Activated CD4-positive, alpha-beta T cell treated with anti-CD3 and anti-CD28 coated beads, Interleukin-2, amount 50 U/mL, for 4 hours (primary cell): ENCODE measurements at regions not wholly inside any gene's neighbourhood (a gene's known extent, or its start where the extent isn't known, plus 50 kb on each side); places are given as distances from the start of the nearest gene placed in this dataset.
A peak's percentile ranks its signal among the peaks of the same experiment; 100 is the strongest.
"Not testable (repeated sequence)": the region's sequence is repeated elsewhere in the genome, so short reads cannot be mapped to it uniquely, and the experiment has no call there.

Source experiments
- DNase-seq, 2 experiments: peaks; one replicate each; pipeline ENCODE4 v3.0.0-alpha.2; 2020

DNA sequence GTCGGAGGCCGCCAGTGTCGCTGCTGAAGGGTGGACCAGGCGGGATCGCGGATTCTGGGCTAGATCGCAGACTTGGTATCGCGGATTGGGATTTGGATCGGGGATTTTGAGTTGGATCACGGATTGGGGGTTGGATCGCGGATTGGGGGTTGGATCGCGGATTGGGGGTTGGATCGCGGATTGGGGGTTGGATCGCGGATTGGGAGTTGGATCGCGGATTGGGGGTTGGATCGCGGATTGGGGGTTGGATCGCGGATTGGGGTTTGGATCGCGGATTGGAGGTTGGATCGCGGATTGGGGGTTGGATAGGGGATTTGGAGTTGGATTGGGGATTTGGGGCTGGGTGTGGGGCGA lies 93.1 kb upstream of the THOC3 start:
- not testable (repeated sequence) for DNase-seq

DNA sequence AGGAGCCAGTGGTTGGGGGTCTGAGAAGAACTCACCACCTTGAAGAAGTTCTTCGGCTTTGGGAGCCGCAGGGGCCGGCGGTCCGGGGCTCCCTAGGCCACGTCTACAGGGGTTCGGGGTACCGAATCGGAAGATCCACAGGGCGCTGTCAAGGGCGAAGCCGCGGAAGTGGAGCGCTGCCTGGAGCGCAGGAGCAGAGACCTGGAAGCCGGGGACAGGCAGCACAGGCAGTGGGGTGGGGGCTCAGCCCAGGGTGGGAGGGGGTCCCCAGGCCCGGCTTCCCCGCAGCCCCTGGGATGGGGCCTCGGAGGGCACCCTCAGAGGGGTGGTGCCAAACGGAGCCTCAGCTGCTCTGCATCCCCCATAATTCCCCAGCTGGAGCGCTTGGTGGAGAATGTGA lies 93.5 kb upstream of the THOC3 start:
- DNase-seq = not testable (repeated sequence)

DNA sequence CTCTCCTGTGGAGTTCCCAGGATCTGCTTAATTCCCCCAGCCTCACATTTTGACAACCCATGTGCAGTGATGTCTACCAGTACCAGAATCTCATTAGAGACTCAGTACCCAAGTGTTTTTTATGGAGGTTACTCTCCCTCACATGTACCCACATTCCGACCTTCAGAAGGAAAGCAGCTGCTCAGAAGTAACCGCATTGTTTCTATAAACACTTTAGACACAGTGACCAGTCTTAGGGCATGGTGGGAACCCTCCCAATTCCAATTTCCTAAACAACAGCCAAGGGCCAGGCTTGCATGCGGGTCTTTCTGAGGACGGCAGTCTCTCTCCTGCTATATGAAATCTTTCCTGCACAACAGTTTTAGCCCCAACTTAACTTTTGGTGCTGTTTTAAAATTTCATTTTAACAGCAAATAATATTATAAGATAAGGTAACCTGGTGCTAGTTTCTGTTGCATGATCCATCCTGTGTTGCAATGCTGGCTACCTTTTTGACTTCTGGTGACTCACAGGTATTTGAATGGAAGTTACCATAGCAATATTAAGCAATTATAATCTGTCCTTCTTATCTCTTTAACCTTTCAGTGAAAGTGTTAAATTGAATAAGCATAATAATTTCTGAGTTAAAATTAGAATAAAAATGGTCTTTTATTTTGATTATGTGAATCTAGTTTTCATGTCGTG lies 98.3 kb upstream of the THOC3 start:
- not testable (repeated sequence) for DNase-seq

DNA sequence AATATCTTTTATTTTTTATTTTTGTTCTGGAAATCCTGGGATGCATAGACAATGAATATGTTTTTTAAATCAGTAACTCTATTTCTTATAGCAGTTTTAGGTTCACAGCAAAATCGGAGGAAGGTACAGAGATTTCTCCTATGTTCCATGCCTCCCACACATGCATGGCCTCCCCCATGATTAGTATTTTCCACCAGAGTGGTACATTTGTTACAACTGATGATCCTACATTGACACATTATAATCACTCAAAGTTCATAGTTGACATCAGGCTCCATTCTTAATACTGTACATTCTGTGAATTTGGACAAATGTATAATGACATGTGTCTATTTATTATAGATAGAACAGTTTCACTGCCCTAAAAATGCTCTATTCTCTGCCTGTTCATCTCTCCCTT lies 99.0 kb upstream of the THOC3 start:
- not testable (repeated sequence) for DNase-seq

DNA sequence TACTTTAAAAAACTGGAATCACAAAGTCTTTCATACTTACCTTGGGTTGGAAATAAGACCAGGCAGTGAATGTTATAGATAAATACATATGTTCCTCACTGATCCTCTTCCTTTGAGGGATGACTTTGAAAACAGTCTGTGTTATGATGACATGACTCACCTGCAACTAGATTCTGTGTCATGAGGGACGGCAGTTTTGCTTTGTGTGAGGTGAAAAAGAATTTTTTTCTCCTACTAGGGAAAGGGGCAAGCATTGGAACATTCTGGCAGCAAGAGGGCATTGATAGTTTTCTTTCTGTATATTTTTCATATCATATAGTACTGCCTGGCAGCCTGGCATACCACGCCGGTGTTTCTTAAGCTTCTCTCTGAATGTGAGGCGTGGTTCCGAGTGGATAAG lies 99.8 kb upstream of the THOC3 start:
- not testable (repeated sequence) for DNase-seq

DNA sequence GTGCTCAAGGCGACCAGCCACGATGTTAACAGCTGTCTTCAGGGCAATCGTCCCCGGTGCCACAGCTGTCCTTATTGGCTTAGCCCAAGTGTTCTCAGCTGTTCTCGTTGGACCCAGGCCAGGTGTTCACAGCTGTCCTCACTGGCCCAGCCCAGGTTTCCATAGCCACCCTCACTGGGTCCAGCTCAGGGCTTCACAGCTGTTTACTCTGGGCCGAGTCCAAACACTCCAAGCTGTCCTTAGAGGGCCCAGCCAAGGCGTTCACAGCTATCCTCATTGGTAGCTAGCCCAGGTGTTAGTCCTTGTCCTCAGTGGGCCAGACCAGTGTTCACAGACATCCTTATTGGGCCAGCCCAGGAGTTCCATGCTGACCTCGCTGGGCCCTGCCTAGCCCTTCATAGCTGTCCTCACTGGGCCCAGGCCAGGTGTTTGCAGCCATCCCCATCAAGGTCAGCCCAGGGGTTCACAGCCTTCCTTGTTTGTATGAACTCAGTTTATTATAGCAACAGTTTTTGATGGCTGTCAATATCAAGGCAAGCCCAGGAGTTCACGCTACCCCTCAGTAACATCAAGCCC lies 106.0 kb upstream of the THOC3 start:
- not testable (repeated sequence) for DNase-seq

DNA sequence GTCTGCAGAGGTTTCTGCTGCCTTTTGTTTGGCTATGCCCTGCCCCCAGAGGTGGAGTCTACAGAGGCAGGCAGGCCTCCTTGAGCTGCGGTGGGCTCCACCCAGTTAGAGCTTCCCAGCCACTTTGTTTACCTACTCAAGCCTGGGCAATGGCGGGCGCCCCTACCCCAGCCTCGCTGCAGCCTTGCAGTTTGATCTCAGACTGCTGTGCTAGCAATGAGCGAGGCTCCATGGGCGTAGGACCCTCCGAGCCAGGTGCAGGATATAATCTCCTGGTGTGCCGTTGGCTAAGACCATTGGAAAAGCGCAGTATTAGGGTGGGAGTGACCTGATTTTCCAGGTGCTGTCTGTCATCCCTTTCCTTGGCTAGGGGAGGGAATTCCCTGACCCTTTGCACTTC lies 115.6 kb upstream of the THOC3 start:
- DNase-seq = not testable (repeated sequence)

DNA sequence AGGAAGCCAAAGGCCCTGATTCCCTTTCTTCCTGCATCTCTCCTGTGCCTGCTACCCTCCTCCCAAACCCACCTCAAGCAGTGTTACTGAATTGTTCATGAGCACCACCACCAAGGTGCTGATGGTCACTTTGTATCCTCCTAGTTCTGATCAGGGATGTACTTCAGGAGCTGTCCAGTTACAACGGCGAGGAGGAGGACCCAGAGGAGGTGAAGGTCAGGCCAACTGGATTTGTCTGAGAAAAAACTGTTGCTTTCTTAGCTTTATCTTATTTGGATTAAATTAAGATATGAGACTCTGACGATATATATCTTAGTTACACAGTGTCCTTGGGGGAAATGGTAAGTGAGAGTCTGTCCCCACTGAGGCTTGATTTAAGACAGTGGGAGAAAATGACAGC lies 135.0 kb upstream of the THOC3 start:
- not testable (repeated sequence) for DNase-seq

DNA sequence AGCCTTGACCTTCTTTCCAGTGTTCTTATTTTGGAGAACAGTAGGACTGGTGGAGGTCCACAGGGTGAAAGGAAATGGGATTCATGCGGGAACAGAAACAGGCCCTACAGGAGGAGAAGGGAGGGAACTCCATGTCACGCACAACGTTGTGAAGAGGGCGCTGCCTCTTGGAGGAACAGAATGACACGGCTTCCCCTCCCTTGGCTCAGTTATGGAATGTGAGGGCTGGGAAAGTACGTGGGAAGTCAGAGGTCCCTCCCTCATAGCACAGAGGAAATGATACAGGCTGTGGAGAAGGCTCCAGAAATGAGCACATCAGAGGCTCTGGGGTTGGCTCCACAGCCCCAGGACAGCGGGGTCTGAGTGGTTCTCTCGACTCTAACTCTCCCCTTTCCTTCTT lies 125.3 kb upstream of the SIMC1 start:
- DNase-seq = not testable (repeated sequence)

DNA sequence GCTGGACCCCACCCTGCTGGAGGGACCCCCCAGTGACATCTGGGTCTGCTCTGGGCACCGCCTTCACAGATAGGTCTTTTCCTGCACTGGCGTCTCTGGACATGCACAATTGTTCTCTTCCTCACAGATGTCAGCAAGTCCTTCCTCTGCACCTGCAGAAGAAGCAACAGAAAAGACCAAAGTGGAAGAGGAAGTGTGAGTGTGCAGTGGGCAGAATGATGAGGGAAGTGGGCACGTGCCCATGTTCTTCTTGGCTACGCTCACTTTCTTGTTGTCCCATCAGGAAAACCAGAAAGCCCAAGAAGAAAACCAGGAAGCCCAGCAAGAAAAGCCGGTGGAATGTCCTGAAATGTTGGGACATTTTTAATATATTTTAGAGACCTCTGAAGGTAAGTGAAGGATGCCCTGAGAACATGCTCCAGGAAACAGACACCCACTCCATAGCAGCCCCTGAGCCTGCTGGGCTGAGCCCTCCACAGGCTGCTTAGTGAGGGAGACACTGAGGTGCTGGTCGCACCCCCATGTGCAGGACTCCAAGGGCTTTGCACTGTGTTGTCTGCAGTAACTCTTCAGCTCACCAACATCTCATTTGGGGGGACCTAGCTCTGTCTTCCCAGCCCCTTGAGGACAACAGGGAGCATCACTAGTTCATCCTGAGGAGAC lies 124.4 kb upstream of the SIMC1 start:
- DNase-seq = not testable (repeated sequence)

DNA sequence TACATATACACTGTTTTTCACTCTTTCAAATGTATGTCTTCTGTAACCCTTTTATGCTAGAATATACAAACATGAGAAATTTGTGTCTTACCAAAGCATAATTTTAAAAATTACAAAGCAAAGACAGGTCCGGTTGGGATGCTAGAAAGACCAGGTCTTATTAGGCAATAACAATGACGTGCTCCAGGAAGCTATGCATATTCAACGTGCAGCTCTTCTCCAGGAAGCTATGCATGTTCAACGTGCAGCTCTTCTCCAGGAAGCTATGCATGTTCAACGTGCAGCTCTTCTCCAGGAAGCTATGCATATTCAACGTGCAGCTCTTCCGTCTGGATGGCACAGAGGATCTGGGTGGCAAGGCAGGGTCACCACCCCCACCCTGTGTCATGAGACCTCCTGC lies 123.4 kb upstream of the SIMC1 start:
- not testable (repeated sequence) for DNase-seq

DNA sequence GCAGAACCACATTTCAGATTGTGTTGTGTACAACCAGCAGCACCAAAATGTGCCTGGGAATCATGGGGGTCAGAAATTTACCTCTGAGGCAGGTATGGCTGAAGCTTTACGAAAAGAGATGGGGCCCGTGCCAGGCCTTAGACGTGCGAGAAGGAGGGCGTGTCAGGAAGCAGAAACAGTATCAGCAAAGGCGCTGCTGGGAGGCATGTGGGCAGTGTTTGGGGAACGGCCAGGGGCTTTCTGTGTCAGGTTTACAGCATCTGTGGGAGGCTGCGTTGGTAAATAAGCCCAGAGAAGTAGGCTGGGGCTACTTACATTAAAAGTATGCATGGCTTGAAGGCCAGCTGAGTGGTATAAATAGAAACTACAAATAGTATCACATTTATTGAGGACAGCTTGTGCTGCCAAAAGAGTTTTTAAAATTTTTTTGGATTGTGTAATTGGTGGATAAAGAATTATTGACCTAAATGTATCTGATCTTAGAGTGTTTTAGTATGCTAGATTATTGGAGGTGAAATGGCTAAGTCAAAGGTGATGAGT lies 120.5 kb upstream of the SIMC1 start:
- DNase-seq = not testable (repeated sequence)

DNA sequence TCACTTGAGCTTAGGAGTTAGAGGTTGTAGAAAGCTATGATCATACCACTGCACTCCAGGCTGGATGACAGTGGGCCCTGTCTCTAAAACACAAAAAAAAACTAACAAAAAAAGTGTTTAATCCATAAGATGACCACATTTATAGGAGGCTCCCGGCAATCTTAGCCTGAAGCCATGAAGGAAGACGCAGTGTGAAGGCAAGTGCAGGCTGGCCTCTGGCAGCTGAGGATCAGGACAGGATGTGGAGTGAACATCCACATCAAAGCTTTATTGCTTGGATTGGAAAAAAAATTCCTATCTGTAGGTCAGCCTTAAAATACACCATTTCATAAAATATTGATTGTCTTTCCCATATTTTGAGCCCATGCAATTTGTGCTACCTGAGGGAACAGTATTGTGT lies 115.9 kb upstream of the SIMC1 start:
- not testable (repeated sequence) for DNase-seq

DNA sequence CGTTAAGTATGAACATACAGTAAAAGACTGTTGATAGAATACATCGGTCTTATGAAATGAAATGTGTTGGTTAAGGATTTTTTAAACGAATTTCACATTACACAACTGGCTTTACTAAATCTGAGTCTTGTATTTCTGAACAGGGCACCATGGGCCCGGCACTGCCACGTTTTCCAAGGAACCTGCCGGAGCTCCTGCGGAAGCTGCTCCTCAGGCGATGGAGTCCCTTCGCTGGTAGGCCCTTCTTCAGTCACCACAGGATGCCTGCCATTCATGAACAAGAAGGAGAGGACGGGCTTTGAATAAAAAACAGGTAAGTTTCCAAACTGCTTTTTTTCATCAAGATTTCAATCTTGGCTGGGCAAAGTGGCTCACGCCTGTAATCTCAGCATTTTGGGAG lies 114.1 kb upstream of the SIMC1 start:
- not testable (repeated sequence) for DNase-seq

DNA sequence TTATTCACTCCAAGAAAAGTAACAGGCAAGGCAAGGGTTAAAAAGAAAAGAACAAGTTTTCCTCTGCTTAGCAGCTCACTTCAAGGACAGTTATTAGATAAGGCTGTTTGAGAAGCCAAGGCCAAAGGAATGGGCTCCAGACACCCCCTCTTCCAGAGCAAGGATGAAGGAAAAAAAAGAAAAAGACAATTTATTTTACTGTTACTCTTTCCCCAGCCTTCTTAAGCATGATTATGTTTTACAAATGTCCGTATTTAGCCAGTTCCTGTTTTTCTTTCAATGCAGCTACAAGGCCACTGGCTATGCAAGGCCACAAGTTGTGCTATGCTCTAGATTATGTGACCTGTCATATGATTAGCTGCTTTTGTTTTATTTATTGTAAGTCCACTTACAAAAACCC lies 106.5 kb upstream of the SIMC1 start:
- no peak for DNase-seq

DNA sequence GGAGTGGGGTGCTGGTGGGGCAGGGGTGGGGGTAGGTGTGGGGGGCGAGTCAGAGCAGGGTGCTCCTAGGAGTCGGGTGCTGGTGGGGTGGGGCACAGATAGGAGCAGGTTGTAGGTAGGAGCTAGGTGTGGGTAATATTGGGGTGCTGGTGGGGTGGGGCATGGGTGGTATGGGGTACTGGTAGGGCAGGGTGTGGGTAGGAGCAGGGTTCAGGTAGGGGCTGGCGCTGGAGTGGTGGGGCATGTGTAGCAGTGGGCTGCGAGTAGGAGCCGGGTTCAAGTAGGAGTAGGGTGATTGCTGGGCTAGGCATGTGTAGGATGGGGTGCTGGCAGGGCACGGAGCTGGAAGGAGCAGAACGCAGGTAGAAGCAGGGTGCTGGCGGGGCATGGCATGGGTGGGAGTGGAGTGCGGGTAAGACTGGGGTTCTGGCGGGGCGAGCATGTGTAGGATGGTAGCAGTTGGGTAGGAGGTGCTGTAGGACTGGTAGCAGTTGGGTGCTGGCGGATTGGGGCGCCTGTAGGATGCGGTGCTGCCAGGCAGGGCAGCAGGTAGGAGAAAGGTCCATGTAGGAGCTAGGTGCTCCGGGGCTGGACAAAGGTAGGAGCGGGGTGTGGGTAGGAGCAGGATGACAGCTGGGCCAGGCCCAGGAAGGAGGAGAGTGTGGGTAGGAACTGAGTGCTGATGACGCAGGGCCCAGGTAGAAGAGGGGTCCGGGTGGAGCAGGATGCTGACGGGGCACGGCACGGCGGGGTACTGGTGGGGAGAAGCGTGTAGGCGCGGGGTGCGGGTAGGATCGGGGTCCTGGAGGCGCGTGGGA lies 105.5 kb upstream of the SIMC1 start:
- no peak for DNase-seq

DNA sequence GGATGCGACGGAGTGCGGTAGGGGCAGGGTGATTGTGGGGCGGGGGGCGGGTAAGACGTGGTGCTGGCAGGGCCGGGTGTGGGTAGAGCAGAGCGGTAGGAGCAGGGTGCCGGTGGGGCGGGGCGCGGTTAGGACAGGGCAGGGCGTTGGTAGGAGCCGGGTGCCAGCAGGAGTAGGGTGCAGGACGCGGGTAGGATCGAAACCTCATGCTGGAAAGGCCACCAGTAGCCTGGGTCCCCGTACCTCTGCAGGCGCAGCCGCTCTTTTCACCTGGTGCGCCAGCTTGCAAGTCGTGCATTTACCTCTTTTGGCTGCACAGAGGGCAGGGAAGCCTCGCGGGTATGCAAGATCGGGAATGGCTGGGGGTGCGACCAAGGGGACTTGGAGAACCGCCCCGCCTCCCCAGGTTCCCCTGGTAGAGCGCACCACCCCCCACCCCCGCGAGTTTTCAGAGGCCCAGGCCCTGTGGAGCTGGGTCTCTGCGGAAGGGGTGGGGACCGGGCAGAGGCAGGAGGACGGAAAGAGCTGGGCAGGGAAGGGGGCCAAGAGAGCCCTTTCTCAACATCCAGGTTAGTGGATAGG lies 104.8 kb upstream of the SIMC1 start:
- peak in 1 of 2 experiments; percentile 4 for DNase-seq

DNA sequence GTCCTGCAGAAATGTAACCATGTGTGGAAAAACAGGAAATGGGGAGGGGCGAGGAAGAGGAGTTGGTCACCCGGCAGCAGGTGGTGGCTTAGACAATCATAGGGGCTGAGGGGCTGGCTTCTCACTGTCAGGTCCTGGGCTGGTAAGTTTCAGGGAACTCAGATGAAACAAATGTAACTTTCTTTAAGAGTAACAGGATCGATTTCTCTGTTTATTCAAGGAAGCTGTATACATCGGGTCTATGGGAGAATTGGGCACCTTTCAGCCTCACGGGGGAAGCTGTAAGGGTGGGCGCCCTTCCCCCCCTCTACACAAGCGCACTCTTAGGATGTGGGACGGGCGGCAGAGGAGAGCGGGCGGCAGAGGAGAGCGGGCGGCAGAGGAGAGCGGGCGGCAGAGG lies 104.3 kb upstream of the SIMC1 start:
- no peak for DNase-seq

DNA sequence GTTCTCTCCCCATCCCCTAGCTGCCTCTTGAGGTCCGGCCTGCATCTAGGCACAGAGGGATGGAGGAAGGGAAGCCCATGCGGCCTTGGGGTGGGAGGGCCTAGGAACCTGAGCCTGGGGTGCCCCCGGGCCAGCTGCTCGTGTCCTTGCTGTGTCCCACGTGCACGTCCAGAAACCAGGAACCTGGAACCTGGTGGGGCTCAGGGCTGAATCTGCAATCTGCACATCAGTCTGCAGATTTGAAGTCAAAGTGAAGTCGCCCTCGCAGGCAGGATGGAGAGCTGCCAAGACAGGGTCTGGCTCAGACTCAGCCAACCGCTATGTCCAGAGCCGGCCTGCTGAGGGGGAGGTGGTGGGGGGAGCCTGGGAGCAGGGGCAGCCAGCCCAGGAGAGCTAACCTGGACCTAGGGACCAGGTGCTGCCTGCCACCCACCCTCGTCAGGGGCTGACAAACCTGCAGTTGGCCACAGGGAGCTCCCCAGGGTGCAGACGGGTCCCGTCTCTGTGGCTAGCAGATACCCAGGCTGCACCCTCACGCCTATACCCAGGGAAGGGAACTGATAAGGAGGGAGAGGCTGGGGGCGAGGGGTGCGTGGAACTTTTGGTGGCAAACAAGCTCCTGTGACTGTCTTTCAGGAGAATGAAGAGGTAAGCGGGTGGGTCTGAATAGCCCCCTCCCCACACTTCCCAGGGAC lies 103.5 kb upstream of the SIMC1 start:
- DNase-seq = no peak

DNA sequence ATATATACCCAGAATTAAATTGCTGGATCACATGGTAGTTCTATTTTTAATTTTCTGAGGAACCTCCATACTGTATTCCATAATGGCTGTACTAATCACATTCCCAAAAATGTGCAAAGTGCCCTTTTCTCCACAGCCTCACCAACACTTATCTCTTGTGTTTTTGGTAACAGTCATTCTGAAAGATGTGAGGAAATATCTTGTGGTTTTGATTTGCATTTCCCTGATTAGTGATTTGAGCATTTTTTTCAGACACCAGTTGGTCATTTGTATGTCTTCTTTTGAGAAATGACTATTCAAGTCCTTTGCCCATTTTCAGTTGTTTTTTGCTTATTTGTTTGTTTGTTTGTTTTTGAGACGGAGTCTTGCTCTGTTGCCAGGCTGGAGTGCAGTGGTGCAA lies 98.1 kb upstream of the SIMC1 start:
- DNase-seq = not testable (repeated sequence)

DNA sequence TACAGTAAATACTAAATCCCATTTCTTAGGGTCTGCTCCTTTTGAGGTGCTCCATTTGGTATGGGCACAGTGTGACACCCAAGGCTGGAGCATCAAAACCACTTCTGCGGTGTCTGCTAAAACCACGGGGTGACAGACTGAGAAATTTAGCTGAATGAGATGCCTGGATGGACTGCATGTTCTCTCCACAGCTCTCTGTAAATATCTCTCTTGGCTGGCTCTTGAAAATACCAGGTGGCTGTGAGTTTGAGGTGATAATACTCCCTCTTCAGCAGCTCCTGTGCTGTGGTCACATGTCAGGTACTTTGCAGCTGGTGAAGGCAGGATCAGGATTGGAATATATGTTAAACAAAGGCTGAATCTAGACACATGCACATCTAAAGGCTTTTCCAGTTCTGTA lies 93.7 kb upstream of the SIMC1 start:
- no peak for DNase-seq

DNA sequence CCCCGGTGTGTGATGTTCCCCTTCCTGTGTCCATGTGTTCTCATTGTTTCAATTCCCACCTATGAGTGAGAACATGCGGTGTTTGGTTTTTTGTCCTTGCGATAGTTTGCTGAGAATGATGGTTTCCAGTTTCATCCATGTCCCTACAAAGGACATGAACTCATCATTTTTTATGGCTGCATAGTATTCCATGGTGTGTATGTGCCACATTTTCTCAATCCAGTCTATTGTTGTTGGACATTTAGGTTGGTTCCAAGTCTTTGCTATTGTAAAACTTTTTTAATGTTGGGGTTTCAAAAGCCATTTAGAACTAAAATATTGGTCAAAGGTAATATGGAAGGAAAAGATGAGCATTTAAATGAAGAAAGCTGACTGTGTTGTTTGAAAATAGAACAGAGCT lies 88.3 kb upstream of the SIMC1 start:
- not testable (repeated sequence) for DNase-seq
